ENCODE measurements at regions not wholly inside any gene's neighbourhood (a gene's known extent, or its start where the extent isn't known, plus 50 kb on each side); places are given as distances from the start of the nearest gene placed in this dataset.

- Histone ChIP-seq H3K4me1 (ENCODE audit: control insufficient read depth in 2 of 3, insufficient read depth in 2 of 3, low read depth in 1 of 3, low read length in 3 of 3) (no peaks in the 10 kb centered on the region), H3K9me3 (ENCODE audit: control insufficient read depth in 2 of 3, insufficient read depth in 1 of 3, low read length in 3 of 3) (no peaks in the 10 kb centered on the region), H3K36me3 (ENCODE audit: control insufficient read depth in 2 of 3, insufficient read depth in 3 of 3, low read length in 3 of 3) (no peaks in the 10 kb centered on the region), H3K4me3 (ENCODE audit: low read length in 3 of 3) (no peak overlapping the region), H3K9ac (ENCODE audit: low read length in 3 of 3) (no peak overlapping the region), H3K27ac (ENCODE audit: low read depth in 2 of 2, low read length in 2 of 2) (no peak overlapping the region), H3K27me3 (ENCODE audit: control insufficient read depth, insufficient read depth, low read length) (no peaks in the 10 kb centered on the region)
- intact Hi-C loops (cut with DNase I) = no loop called here
- FAIRE-seq (no peak), DNase-seq (no peak)
- no peak for TF ChIP-seq CTCF (IDR thresholded peaks at IDR 0.05; ENCODE audit: borderline replicate concordance, extremely low read depth, insufficient read depth)
Measured at GRCh38 chr1:4327142-4327541, 327.3 kb upstream of the AJAP1 start.

- DNase-seq = no peak
- intact Hi-C loops (cut with DNase I) = no loop called here
- no peak for TF ChIP-seq CTCF (IDR thresholded peaks at IDR 0.05; ENCODE audit: borderline replicate concordance, extremely low read depth, insufficient read depth)
- FAIRE-seq = no peak
- Histone ChIP-seq H3K9ac (ENCODE audit: low read length in 3 of 3) (no peak overlapping the region), H3K27ac (ENCODE audit: low read depth in 2 of 2, low read length in 2 of 2) (no peak overlapping the region), H3K4me1 (ENCODE audit: control insufficient read depth in 2 of 3, insufficient read depth in 2 of 3, low read depth in 1 of 3, low read length in 3 of 3) (no peaks in the 10 kb centered on the region), H3K36me3 (ENCODE audit: control insufficient read depth in 2 of 3, insufficient read depth in 3 of 3, low read length in 3 of 3) (no peaks in the 10 kb centered on the region), H3K9me3 (ENCODE audit: control insufficient read depth in 2 of 3, insufficient read depth in 1 of 3, low read length in 3 of 3) (no peaks in the 10 kb centered on the region), H3K4me3 (ENCODE audit: low read length in 3 of 3) (no peak overlapping the region), H3K27me3 (ENCODE audit: control insufficient read depth, insufficient read depth, low read length) (no peaks in the 10 kb centered on the region)
Measured at GRCh38 chr1:4328402-4329071, 325.9 kb upstream of the AJAP1 start.

GRCh38 chr1:4330805-4331766, 323.3 kb upstream of the AJAP1 start:
- DNase-seq (no peak), FAIRE-seq (no peak)
- TF ChIP-seq CTCF (IDR thresholded peaks at IDR 0.05; ENCODE audit: borderline replicate concordance, extremely low read depth, insufficient read depth) = no peak
- Histone ChIP-seq H3K9ac (ENCODE audit: low read length in 3 of 3) (no peak overlapping the region), H3K36me3 (ENCODE audit: control insufficient read depth in 2 of 3, insufficient read depth in 3 of 3, low read length in 3 of 3) (no peaks in the 10 kb centered on the region), H3K4me1 (ENCODE audit: control insufficient read depth in 2 of 3, insufficient read depth in 2 of 3, low read depth in 1 of 3, low read length in 3 of 3) (no peaks in the 10 kb centered on the region), H3K4me3 (ENCODE audit: low read length in 3 of 3) (no peak overlapping the region), H3K27me3 (ENCODE audit: control insufficient read depth, insufficient read depth, low read length) (no peaks in the 10 kb centered on the region), H3K9me3 (ENCODE audit: control insufficient read depth in 2 of 3, insufficient read depth in 1 of 3, low read length in 3 of 3) (peaks cover 0 to 4% (median 0%) of the 10 kb centered on the region in 3 donors), H3K27ac (ENCODE audit: low read depth in 2 of 2, low read length in 2 of 2) (no peak overlapping the region)
- intact Hi-C loops (cut with DNase I) = no loop called here

All from kidney (tissue), 13 donors.